ENCODE measurements at regions not wholly inside any gene's neighbourhood (a gene's known extent, or its start where the extent isn't known, plus 50 kb on each side); places are given as distances from the start of the nearest gene placed in this dataset.

- Histone ChIP-seq H3F3A (replicated peaks; ENCODE audit: low read depth) (no peaks in the 10 kb centered on the region), H3K36me3 (ENCODE audit: insufficient read depth) (no peaks in the 10 kb centered on the region), H3K9me2 (ENCODE audit: insufficient read depth) (no peaks in the 10 kb centered on the region), H3K27ac (ENCODE audit: low read depth) (no peak overlapping the region), H3K4me3 (no peak overlapping the region), H3K27me3 (ENCODE audit: insufficient read depth) (no peaks in the 10 kb centered on the region), H4K20me1 (replicated peaks; ENCODE audit: insufficient read depth) (no peaks in the 10 kb centered on the region), H3K4me1 (ENCODE audit: insufficient read depth) (no peaks in the 10 kb centered on the region), H3K79me2 (replicated peaks; ENCODE audit: insufficient read depth) (no peaks in the 10 kb centered on the region), H3K4me2 (no peak overlapping the region), H2AFZ (no peak overlapping the region)
- DNase-seq (ENCODE audit: low spot score) (peak; percentile 50), ATAC-seq (peak; percentile 80)
- Mint-ChIP-seq H3K36me3 (ENCODE audit: low read depth) (no peaks in the 10 kb centered on the region), H3K27me3 (ENCODE audit: insufficient read depth, low read depth, poor library complexity) (peaks cover 1% of the 10 kb centered on the region), H3K27ac (no peak overlapping the region), H3K9me3 (no peaks in the 10 kb centered on the region), H3K4me1 (peaks cover 2% of the 10 kb centered on the region; the same call in 2 of the 3 replicates), H3K4me3 (no peak overlapping the region)
- no peak for TF ChIP-seq EZH2phosphoT487 (IDR thresholded peaks at IDR 0.05; ENCODE audit: unreplicated experiment)
- TF ChIP-seq ZNF114 (CRISPR knock-in tag; IDR thresholded peaks at IDR 0.05) = no peak
- TF ChIP-seq ZNF462 (CRISPR knock-in tag; IDR thresholded peaks at IDR 0.05) = peak; percentile 86
- no peak for TF ChIP-seq REST (IDR thresholded peaks at IDR 0.05; ENCODE audit: unreplicated experiment)
- no peak for TF ChIP-seq JUNB (IDR thresholded peaks at IDR 0.05; ENCODE audit: unreplicated experiment)
- TF ChIP-seq EZH2 (IDR thresholded peaks at IDR 0.05; ENCODE audit: low read depth, unreplicated experiment) = no peak
- no peak for TF ChIP-seq STAT1 (IDR thresholded peaks at IDR 0.05; ENCODE audit: unreplicated experiment)
These were observed 507.4 kb downstream of the ANKRD7 start for GRCh38 chr7:118731854-118732253.

All from GM23338 (cell line).